Astrocyte of the cerebellum (primary cell): ENCODE measurements at regions not wholly inside any gene's neighbourhood (a gene's known extent, or its start where the extent isn't known, plus 50 kb on each side); places are given as distances from the start of the nearest gene placed in this dataset.
"Not testable (repeated sequence)": the region's sequence is repeated elsewhere in the genome, so short reads cannot be mapped to it uniquely, and the experiment has no call there.

ENCODE experiments used
- DNase-seq: peaks from one replicate; pipeline ENCODE4 v3.0.0-alpha.2; 2011; ENCODE audit warnings: low read depth
- H3K4me3 ChIP-seq: 2 replicates; pipeline ENCODE4 v1.5.1; 2011; ENCODE audit warnings: mild to moderate bottlenecking, low read depth, low read length, moderate library complexity
- CTCF ChIP-seq: IDR thresholded peaks from 2 replicates; pipeline ENCODE4 v1.5.1; 2012; ENCODE audit warnings: low read length, low read depth, moderate library complexity, mild to moderate bottlenecking; ENCODE audit errors: missing control alignments
- in situ Hi-C: cut with HindIII; loops from 2 replicates; pipeline ENCODE4 v1.10.0; 2017; ENCODE audit warnings: low sequenced_read_pairs

GRCh38 chr10:131556897-131557495, 245.5 kb upstream of the TCERG1L start:
- in situ Hi-C loops, result no loop called here
- TF ChIP-seq CTCF, result no peak
- no peak for DNase-seq
- H3K4me3 ChIP-seq, result no peak overlapping the region

- DNase-seq, in situ Hi-C loops, H3K4me3 ChIP-seq: not testable (repeated sequence)
Measured at GRCh38 chr10:131557956-131558355, 246.4 kb upstream of the TCERG1L start.

GRCh38 chr10:131559450-131559911, 248.0 kb upstream of the TCERG1L start:
- in situ Hi-C loops, result no loop called here
- H3K4me3 ChIP-seq, result no peak overlapping the region
- DNase-seq, result no peak
- no peak for TF ChIP-seq CTCF

- in situ Hi-C loops, result no loop called here
- no peak overlapping the region for H3K4me3 ChIP-seq
- TF ChIP-seq CTCF, result no peak
- no peak for DNase-seq
Measured at GRCh38 chr10:131560166-131560565, 248.6 kb upstream of the TCERG1L start.

GRCh38 chr10:131560706-131561355, 249.3 kb upstream of the TCERG1L start:
- no peak for DNase-seq
- H3K4me3 ChIP-seq, result no peak overlapping the region
- no peak for TF ChIP-seq CTCF
- in situ Hi-C loops, result no loop called here

GRCh38 chr10:131561897-131562296, 250.4 kb upstream of the TCERG1L start:
- DNase-seq, result no peak
- no peak for TF ChIP-seq CTCF
- in situ Hi-C loops, result no loop called here
- no peak overlapping the region for H3K4me3 ChIP-seq

- in situ Hi-C loops, result no loop called here
- no peak for DNase-seq
- no peak for TF ChIP-seq CTCF
- no peak overlapping the region for H3K4me3 ChIP-seq
Measured at GRCh38 chr10:131563411-131563810, 251.9 kb upstream of the TCERG1L start.
